HG03521 (cell line): ENCODE measurements at regions not wholly inside any gene's neighbourhood (a gene's known extent, or its start where the extent isn't known, plus 50 kb on each side); places are given as distances from the start of the nearest gene placed in this dataset.

Source experiments
- ATAC-seq: cut with Tn5 transposase; IDR thresholded peaks from one replicate; pipeline ENCODE4 v1.9.1; 2021; ENCODE audit warnings: mild to moderate bottlenecking, moderate library complexity; ENCODE audit not compliant: unreplicated experiment

DNA sequence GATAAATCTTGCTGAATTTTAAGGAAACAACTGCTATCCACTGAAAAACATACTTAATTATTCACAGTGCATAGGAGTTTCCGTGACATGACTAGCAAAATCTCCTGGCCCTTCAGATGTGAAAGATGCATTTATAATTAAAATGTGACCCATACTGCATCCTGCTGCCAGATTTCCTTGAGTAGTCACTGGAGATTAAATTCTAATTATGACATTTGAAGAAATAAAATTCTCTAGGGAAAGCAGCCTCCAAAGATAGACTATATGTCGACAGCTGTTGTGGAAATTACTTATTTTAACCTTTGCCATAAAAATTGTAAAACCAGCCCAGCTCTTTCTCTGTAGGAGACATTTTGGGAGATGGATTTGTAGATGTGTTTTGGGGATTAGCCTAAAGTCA lies 193.6 kb upstream of the SMC2 start:
- ATAC-seq, result no peak

DNA sequence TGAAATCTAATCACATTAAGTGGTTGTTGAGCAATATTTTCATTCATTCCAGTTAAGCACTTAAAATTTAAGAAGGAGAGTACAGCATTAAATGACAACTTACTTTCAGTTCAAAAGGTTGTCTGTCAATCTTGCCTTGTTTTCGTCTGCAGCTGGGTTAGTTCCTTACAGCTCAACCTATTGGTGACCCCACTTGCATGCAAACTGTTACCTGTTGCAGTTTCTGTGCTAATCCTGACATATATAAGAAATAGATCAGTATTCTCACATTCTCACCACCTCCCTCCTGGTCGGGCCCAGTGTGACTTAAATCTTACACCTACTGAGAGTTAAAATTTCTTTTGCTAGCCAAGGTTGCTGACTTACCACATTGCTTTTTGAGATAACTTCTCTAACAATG lies 191.8 kb upstream of the SMC2 start:
- ATAC-seq, result no peak

DNA sequence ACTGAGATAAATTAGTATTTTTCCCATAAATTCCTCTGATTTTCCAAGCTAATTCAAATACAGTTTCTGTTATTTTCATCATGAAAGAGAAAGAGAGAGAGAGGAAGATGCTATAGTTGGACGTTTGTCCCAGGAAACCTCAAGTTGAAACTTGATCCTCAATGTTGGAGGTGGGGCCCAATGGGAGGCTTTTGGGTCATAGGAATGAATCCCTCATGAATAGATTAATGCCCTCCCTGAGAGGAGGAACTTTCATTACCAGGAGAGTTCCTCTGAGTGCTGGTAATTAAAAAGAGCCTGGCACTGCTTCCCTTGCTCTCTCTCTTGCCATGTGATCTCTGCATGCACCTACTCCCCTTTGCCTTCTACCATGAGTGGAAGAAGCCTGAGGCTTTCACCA lies 189.9 kb upstream of the SMC2 start:
- ATAC-seq, result no peak

DNA sequence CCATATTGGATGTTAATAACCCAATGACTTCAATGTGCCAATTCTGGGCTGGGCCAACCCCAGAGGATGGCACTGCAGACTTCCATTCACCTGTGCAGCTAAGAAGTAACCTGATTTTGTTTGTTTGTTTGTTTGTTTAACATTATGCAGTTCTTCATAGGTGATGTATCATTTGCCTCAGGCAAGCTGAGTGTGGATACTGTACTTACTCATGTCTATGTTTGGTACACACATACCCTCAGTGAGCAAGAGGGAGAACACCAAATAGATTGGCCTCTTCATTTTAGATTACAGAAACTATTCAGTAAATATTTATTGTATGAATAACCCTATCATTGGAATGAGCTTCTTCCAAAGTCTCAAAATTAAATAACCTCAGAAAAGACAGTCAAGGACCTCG lies 180.2 kb upstream of the SMC2 start:
- ATAC-seq, result no peak

DNA sequence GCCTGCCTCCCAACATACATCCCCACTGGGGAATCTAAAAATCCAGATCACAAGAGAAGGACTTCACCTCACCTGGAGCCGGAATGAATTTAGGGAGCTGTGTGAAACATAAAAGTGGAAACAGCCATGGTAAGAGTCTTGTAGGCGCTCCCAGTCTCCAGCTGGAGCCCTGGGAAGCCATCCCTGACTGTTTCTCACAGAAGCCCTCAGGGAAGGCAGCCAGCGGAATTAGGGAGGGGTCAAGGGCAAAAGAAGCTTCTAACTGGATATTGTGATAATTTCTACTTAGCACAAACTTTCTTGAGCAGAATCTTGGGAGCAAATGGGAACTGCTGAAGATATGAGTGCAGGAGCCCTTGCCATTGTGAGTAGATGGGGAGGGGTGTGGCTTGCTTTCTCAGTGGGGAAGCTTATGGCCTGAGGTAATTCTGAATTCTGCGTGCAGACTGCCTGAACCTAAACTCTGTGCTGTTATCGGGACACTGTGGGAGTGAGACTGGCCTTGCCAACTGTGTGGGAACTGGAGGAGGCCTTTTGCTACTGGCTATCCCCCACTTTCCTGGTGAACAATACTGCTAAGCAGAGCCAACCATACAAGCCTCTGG lies 174.4 kb upstream of the SMC2 start:
- no peak for ATAC-seq

DNA sequence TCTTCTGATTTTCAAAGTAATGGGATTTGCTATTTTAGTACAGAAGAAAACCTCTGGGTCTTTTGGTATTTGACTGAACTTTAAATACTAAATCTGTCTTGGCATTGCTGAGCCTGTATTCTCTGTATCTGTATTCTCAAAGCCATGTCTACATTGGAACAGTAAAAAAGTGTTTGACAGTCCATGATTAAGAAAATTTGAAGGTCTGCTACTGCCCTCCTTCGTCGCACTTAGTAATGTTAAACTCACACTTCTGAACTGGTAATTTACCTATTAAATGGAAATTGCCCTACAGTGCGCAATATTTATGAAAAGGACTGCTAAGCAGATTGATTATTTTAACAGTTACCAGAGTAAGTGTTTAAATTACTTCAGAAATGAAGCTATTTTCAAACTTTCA lies 165.7 kb upstream of the SMC2 start:
- ATAC-seq, result no peak

DNA sequence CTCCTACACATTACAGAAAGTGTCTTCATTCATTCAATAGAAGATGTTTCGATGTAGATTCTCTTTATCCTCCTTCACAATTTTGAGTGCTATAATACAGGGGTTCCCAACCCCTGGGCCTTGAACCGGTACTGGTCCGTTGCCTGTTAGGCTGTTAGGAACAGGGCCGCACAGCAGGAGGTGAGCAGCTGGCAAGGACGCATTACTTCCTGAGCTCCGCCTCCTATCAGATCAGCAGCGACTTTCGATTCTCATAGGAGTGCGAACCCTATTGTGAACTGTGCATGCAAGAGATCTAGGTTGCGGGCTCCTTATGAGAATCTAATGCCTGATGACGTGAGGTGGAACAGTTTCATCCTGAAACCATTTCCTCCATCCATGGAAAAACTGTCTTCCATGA lies 153.0 kb upstream of the SMC2 start:
- no peak for ATAC-seq

DNA sequence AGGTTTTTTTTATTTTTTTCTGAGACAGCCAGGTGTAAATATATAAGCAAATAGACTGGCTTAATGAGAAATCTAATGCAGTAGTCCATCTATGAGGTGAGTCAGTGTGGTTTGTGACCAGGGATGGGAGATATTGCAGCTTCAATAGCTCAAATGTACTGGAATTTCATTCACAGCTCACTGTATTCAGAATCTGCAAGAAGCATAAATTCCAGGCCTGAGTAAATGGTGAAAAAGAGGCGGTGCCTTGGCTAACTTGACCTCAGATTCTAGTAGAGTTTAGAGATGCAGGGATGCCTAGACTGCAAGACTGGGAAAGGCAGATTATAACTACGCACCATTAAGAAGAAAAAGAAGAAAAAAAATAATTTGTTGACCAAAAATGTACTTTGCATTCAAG lies 151.9 kb upstream of the SMC2 start:
- no peak for ATAC-seq

DNA sequence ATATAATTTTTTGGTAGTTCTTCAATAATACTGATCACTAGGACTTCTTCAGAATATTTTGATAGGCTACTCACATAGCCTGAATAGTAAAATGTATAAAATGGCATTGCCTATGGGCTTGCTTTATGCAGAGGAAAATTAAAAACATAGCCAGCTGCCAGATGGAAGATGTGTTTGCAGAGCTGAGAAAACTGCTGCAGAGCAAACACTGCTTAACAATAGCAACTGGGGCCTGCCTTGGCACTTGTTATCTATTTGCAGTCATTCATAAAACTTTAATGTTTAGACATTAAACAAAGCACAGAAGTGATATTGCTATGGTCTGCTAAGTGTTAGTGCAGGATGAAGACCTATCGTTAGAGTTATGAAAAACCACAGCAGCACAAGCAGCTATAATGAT lies 151.5 kb upstream of the SMC2 start:
- no peak for ATAC-seq

DNA sequence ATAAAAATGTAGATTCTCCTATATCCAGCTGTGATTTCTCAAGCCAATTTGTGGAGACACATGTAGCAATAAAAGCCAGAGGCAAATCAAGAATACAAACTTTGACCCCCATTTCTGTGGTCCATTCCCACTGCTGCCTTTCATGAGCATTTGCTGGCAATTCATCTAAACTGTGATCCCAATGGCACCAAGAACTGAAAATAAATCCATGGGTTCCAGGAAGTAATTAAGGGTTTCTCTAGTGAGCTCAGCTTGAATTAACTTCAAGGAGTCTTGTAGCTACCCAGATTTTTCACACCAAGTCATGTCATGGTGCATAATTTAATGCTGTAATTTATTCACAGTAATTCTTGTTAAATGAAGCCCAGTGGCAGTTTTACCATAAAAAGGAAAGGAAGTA lies 145.0 kb upstream of the SMC2 start:
- no peak for ATAC-seq

DNA sequence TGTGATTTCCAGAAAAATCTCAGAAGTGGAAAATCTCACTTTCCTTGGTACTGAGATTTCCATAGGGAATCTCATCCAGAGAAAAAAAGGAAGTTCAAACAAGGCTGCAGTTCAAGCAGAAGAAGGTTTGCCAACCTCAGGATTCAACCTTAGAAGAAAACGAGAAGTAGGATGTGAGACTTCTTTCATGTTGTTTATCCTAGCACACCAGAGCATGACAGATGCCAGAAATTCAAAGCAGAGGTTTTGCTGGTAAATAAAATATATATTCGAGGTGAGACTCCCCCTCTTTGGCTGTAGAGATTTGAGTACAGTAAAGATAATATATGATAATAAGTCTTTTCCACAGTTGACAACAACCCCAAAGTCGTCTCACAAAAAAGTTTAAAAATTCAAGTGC lies 116.9 kb upstream of the SMC2 start:
- no peak for ATAC-seq

DNA sequence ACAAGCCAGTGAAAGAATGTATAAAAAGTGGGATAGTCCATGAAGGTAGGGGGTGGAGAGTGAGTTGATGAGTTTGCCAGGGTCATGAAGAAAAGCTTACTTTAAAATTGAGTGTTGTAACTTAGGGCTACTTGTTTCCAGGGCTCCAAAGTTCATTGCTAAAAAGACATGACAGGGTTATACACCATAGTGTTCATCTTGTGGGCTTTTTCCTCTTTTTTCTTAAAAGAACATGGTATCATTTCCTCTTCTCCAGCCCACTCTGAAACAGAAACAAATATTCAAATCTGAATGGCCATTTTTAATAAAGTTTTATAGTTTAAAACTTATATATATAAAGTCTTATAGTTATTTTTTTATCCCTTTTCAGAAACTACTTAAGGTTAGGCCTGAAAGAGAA lies 115.7 kb upstream of the SMC2 start:
- no peak for ATAC-seq

DNA sequence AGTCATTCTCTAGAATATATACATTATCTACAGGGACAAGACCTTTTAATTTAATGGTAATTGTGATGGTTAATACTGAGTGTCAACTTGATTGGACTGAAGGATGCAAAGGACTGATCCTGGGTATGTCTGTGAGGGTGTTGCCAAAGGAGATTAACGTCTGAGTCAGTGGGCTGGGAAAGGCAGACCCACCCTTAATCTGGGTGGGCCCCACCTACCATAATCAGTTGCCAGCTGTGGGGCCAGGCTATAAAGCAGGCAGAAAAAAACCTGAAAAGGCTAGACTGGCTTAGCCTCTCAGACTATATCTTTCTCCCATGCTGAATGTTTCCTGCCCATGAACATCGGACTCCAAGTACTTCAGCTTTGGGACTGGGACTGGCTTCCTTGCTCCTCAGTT lies 112.2 kb upstream of the SMC2 start:
- ATAC-seq, result no peak

DNA sequence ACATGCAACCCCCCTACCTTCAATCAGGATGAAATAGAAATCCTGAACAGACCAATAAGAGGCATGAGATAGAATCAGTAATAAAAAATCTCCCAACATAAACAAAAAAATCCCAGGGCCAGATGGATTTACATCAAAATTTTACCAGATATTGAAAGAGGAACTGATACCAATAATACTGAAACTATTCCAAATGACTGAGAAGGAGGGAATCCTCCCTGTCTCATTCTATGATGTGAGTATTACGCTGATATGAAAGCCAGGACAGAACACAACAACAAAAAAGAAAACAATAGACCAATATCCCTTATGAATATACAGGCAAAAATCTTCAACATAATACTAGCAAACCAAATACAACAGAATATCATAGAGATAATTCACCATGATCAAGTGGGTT lies 109.0 kb upstream of the SMC2 start:
- ATAC-seq, result no peak

DNA sequence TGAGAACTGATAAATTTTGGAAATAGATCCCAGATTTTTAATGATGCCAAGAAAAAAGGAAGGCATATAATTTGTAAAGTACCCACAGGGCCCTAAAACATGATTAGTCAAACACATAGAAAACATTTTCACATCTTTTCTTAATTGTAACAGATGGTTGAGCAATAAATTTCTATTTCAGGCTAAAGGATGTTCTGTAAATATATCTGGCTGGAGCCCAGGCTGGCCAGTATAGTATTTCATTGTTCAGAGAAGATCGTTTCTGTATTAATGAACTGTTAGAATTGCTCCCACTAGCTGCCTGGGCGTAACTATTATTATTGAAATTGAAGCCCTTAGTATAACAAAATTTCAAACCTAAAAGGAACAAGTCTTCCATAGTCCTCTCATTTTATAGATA lies 105.3 kb upstream of the SMC2 start:
- ATAC-seq, result no peak

DNA sequence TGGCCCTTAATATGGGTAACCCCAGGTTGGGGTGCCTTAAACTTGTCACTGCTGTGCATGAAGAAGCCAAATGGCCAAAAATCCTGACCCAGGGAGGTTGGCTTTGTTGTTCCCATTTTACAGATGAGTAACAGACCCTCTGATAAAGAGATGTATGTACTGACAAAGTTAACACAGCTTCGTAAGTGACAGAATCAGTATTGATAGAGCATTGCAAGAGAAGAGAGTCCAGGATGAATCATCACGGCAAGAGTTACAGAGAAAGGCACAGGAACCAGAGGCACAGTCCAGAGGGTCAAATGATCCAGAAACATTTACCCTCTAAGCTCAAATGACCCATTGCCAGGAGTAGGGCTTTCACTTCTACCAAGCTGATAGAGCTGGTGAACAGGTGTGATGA lies 103.8 kb upstream of the SMC2 start:
- no peak for ATAC-seq

DNA sequence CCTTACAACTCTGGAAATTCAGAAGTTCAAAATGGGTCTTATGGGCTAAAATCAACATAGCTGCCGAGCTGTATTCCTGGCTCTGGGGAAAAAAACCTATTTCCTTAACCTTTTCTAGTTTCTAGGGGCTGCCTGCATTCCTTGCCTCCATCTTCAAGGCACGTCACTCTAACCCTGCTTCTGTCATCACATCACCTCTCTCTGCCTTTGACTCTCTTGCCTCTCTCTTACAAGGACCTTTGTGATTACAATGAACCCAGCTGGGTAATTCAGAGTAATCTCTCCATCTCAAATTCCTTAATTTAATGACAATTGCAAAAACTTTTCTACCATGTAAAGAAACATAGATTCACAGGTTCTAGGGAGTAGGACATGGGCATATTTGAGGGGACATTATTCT lies 103.1 kb upstream of the SMC2 start:
- no peak for ATAC-seq

DNA sequence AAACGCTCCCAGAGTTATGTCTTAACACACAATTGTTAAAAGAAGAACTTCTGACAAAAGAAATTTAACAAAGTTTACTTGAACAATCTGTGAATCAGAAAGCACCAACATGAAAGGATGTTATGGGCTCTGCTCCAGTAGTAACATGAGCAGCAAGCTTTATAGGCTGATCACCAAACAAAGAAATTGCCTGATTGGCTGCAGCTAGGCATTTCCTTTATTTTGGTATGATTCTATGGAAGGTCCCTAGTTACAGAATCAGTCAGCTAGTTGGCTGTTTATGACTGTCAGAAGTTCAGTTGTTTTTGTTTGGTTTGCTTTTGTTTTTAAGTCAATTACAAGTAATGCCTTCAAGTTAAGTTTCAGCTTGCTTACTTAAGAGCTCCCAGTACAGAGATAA lies 102.4 kb upstream of the SMC2 start:
- peak; percentile 66 for ATAC-seq

DNA sequence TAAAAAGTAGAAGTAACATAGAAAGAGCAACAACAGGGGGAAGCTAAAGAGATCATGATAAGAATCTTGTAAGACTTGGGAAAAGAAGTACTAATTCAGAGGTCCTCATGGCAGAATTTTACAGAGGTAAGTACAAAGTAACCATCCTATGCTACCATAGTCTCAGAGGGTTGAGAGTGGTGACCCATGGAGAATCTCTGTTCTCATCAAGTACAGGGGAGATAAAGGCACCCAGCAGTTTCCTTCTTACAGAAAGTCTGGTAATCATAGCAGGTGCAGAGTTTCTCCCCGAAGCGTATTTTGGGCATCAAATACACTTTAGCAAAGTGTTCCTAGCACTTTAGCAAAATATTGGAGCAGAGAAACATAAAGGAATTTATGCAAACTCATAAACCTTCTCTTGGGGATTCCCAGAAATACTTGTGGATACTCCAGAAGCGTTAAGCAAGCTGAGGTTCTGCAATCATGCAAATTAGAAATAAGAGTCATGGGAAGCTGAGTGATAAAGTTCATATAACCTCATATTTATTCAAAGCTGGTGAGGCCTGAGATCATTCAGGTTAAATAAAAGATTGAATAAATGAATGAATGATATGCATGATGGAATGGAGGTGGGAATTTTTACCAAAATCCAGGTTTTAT lies 101.0 kb upstream of the SMC2 start:
- ATAC-seq, result no peak

DNA sequence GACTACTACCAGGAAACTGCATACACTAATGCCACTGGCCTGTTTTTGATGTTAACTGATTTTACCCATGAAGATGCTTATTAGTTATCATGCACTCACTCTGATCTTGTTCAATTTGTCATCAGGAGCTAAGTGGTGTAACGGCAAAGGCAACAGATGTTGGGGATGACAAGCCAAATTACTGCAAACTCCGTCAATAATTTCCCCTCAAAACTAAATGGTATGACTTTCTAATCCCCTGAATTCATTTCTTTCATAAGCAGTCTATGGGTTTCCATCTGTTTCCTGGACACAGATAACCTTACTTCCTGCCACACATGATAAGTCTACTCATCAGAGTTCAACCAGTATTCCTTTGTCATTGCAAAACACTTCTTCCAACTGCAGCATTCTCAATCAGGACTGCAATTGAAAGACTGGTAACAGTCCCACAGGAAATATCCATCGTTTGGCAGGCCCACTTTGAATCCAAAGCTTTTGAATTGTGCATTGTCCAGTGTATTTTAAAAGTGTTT lies 96.2 kb upstream of the SMC2 start:
- ATAC-seq, result no peak

DNA sequence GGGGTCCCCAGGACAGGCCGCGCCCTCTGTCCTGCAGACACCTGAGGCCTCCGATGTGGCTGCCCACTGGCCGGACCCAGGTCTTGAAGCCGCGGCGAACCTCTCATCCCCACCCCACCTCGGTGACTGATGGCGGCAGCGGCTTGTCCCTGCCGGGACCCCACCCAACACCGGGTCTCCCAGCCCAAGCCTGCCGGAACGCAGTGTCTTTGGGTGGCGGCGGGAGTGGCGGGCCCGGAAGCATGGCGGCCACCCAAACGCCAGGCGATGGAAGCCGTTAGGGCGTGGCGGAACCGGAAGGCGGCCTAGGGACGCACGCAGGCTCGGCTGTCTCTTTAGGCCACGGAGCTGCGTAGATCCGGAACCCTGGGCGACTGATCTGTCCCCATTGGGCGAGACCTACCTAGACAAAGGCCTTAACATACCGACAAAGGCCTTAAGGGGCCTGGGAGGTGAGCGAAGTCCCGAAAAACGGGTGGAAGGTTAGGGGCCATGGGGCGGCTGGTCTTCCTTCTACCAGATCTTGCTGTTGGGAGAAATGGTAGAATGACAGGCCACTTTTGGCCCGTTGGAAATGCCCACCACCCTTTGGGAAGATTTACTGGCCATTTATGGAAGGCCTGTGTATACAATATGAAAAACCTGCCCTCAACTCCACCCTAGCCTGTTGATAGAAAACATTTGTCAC lies 94.6 kb upstream of the SMC2 start:
- ATAC-seq, result no peak

DNA sequence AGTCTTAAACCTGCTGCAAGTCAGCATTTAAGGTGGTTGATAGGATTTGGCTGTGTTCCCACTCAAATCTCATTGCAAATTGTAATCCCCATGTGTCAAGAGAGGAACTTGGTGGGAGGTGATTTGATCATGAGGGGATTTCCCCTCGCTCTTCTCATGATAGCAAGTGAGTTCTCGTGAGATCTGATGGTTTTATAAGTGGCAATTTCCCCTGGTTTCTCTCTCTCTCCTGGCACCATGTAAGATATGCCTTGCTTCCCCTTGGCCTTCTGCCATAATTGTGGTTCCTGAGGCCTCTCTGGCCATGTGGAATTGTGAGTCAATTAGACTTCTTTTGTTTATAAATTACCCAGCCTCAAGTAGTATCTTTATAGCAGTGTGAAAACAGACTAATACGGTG lies 84.3 kb upstream of the SMC2 start:
- ATAC-seq, result no peak

DNA sequence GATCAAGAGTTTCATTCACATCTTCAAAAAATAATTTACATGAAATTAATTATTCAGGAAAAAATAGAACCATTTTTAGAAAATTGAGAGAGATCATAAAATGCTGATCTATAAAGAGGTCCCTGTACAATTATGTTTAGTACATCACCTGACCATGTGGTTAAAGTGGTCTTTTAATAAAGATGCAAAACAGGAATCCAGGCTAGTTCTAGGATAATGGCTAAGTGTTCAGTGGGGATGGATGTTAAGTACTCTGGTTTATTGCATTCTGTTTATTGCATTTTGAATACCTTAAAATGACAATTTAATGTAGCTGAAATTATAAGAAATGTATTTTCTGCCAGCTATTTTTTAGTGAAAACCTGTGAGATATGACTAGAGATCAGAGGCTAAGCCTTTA lies 72.0 kb upstream of the SMC2 start:
- no peak for ATAC-seq
